ENCODE measurements at regions not wholly inside any gene's neighbourhood (a gene's known extent, or its start where the extent isn't known, plus 50 kb on each side); places are given as distances from the start of the nearest gene placed in this dataset.

- no peak overlapping the region for H3K9ac ChIP-seq (ENCODE audit: extremely low read depth, low read length, poor library complexity, severe bottlenecking)
- H3K9me3 ChIP-seq (ENCODE audit: control insufficient read depth, low read length): peaks cover 50% of the 10 kb centered on the region
- TF ChIP-seq, protein P1, sequence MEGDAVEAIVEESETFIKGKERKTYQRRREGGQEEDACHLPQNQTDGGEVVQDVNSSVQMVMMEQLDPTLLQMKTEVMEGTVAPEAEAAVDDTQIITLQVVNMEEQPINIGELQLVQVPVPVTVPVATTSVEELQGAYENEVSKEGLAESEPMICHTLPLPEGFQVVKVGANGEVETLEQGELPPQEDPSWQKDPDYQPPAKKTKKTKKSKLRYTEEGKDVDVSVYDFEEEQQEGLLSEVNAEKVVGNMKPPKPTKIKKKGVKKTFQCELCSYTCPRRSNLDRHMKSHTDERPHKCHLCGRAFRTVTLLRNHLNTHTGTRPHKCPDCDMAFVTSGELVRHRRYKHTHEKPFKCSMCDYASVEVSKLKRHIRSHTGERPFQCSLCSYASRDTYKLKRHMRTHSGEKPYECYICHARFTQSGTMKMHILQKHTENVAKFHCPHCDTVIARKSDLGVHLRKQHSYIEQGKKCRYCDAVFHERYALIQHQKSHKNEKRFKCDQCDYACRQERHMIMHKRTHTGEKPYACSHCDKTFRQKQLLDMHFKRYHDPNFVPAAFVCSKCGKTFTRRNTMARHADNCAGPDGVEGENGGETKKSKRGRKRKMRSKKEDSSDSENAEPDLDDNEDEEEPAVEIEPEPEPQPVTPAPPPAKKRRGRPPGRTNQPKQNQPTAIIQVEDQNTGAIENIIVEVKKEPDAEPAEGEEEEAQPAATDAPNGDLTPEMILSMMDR (conservative IDR thresholded peaks at IDR 0.05): peak; percentile 74
- H3K27me3 ChIP-seq (ENCODE audit: control insufficient read depth, insufficient read depth, low read length, poor library complexity, severe bottlenecking): no peaks in the 10 kb centered on the region
- H3K36me3 Mint-ChIP-seq (ENCODE audit: low read depth): peaks cover 14% of the 10 kb centered on the region
- no peak overlapping the region for H3K27ac ChIP-seq (ENCODE audit: low read depth, low read length)
- no peak overlapping the region for H3K4me3 Mint-ChIP-seq
- 44 to 64% methylated on average over 3 to 4 of the region's 4 CpGs for WGBS, 2 experiments (ENCODE audit: insufficient coverage in 1 of 2, insufficient read length in 1 of 2)
- H3K4me3 ChIP-seq (ENCODE audit: low read length): no peak overlapping the region
- peak overlapping the region; percentile 81 for H3K27ac Mint-ChIP-seq
- no peaks in the 10 kb centered on the region for H3K27me3 Mint-ChIP-seq (ENCODE audit: insufficient read depth)
- peak; percentile 88 for DNase-seq
- no peaks in the 10 kb centered on the region for H3K4me1 ChIP-seq (ENCODE audit: control insufficient read depth, insufficient read depth, low read length)
- peaks cover 46% of the 10 kb centered on the region for H3K9me3 Mint-ChIP-seq
- H3K36me3 ChIP-seq (ENCODE audit: control insufficient read depth, insufficient read depth, low read length): no peaks in the 10 kb centered on the region
- H3K4me1 Mint-ChIP-seq: peaks cover 27% of the 10 kb centered on the region
Observed at GRCh38 chr9:15357050-15357653, 50.1 kb upstream of the TTC39B start.

All from endodermal cell (in vitro differentiated cells).